ENCODE measurements at regions not wholly inside any gene's neighbourhood (a gene's known extent, or its start where the extent isn't known, plus 50 kb on each side); places are given as distances from the start of the nearest gene placed in this dataset.

- Mint-ChIP-seq H3K4me1 (no peaks in the 10 kb centered on the region), H3K4me3 (no peak overlapping the region), H3K27me3 (ENCODE audit: low read depth) (peaks cover 15% of the 10 kb centered on the region), H3K9me3 (peaks cover 5% of the 10 kb centered on the region), H3K27ac (no peak overlapping the region), H3K36me3 (ENCODE audit: low read depth) (no peaks in the 10 kb centered on the region)
- no peak for TF ChIP-seq CTCF (IDR thresholded peaks at IDR 0.05; ENCODE audit: unreplicated experiment in 3 of 3)
Observed at GRCh38 chr12:131258398-131258797, 304.7 kb downstream of the ADGRD1 start.

GRCh38 chr12:131260251-131260905 lies 306.7 kb downstream of the ADGRD1 start:
- no peak overlapping the region for H3K4me3 Mint-ChIP-seq
- H3K36me3 Mint-ChIP-seq (ENCODE audit: low read depth), result no peaks in the 10 kb centered on the region
- H3K9me3 Mint-ChIP-seq, result no peaks in the 10 kb centered on the region
- no peak overlapping the region for H3K27ac Mint-ChIP-seq
- peaks cover 10% of the 10 kb centered on the region for H3K27me3 Mint-ChIP-seq (ENCODE audit: low read depth)
- no peaks in the 10 kb centered on the region for H3K4me1 Mint-ChIP-seq
- TF ChIP-seq CTCF (IDR thresholded peaks at IDR 0.05; ENCODE audit: unreplicated experiment in 3 of 3), result no peak

GRCh38 chr12:131260954-131261353 lies 307.2 kb downstream of the ADGRD1 start:
- Mint-ChIP-seq H3K9me3 (no peaks in the 10 kb centered on the region), H3K27ac (no peak overlapping the region), H3K36me3 (ENCODE audit: low read depth) (no peaks in the 10 kb centered on the region), H3K4me1 (no peaks in the 10 kb centered on the region), H3K4me3 (no peak overlapping the region), H3K27me3 (ENCODE audit: low read depth) (peaks cover 10% of the 10 kb centered on the region)
- TF ChIP-seq CTCF (IDR thresholded peaks at IDR 0.05; ENCODE audit: unreplicated experiment in 3 of 3), result no peak

GRCh38 chr12:131261906-131262305 lies 308.2 kb downstream of the ADGRD1 start:
- peaks cover 8% of the 10 kb centered on the region for H3K27me3 Mint-ChIP-seq (ENCODE audit: low read depth)
- H3K4me1 Mint-ChIP-seq, result no peaks in the 10 kb centered on the region
- no peak for TF ChIP-seq CTCF (IDR thresholded peaks at IDR 0.05; ENCODE audit: unreplicated experiment in 3 of 3)

GRCh38 chr12:131263626-131264025 lies 309.9 kb downstream of the ADGRD1 start:
- Mint-ChIP-seq H3K4me1 (no peaks in the 10 kb centered on the region), H3K4me3 (no peak overlapping the region), H3K36me3 (ENCODE audit: low read depth) (no peaks in the 10 kb centered on the region), H3K27me3 (ENCODE audit: low read depth) (peaks cover 4% of the 10 kb centered on the region), H3K9me3 (no peaks in the 10 kb centered on the region), H3K27ac (no peak overlapping the region)
- no peak for TF ChIP-seq CTCF (IDR thresholded peaks at IDR 0.05; ENCODE audit: unreplicated experiment in 3 of 3)

More at GRCh38 chr12:131261906-131262305, 308.2 kb downstream of the ADGRD1 start:
- no peak overlapping the region for H3K4me3 Mint-ChIP-seq
- H3K36me3 Mint-ChIP-seq (ENCODE audit: low read depth), result no peaks in the 10 kb centered on the region
- H3K9me3 Mint-ChIP-seq, result no peaks in the 10 kb centered on the region
- H3K27ac Mint-ChIP-seq, result no peak overlapping the region

- H3K4me3 Mint-ChIP-seq, result no peak overlapping the region
- H3K27ac Mint-ChIP-seq, result no peak overlapping the region
- H3K36me3 Mint-ChIP-seq (ENCODE audit: low read depth), result no peaks in the 10 kb centered on the region
- no peaks in the 10 kb centered on the region for H3K9me3 Mint-ChIP-seq
- H3K27me3 Mint-ChIP-seq (ENCODE audit: low read depth), result peaks cover 4% of the 10 kb centered on the region
- H3K4me1 Mint-ChIP-seq, result no peaks in the 10 kb centered on the region
- TF ChIP-seq CTCF (IDR thresholded peaks at IDR 0.05; ENCODE audit: unreplicated experiment in 3 of 3), result no peak
Observed at GRCh38 chr12:131264635-131265034, 310.9 kb downstream of the ADGRD1 start.
